Motor neuron (in vitro differentiated cells): ENCODE measurements at regions not wholly inside any gene's neighbourhood (a gene's known extent, or its start where the extent isn't known, plus 50 kb on each side); places are given as distances from the start of the nearest gene placed in this dataset.

Experiments used
- ATAC-seq, 8 experiments: fragments of 200-7000 bp; cut with Tn5 transposase; replicated peaks in 6 of 8; 2 replicates each; pipeline ENCODE4 v1.8.0; 2021; ENCODE audit warnings: mild to moderate bottlenecking in 8 of 8, moderate library complexity in 8 of 8
- H3K27ac ChIP-seq, 2 donors: fragments of 250-450 bp; sonication (Bioruptor Pico); 2 replicates each; pipeline ENCODE4 v1.9.0; 2021; ENCODE audit warnings: antibody characterized with exemption in 2 of 2, mild to moderate bottlenecking in 2 of 2, moderate library complexity in 1 of 2
- H3K4me1 ChIP-seq, 2 donors: fragments of 250-450 bp; sonication (Bioruptor Pico); replicated peaks in 1 of 2; 2 replicates each; pipeline ENCODE4 v1.6.1; 2021; ENCODE audit warnings: antibody characterized with exemption in 2 of 2, mild to moderate bottlenecking in 2 of 2, moderate library complexity in 1 of 2
- H3K4me3 ChIP-seq, 5 donors: fragments of 250-450 bp; sonication (Bioruptor Pico); 2 replicates each; pipeline ENCODE4 v1.9.0; 2021; ENCODE audit warnings: antibody characterized with exemption in 5 of 5, mild to moderate bottlenecking in 5 of 5, moderate library complexity in 4 of 5
- WGBS, 10 experiments: fragments of 450-650 bp; shearing (Covaris generic); methylation state at CpG; one replicate each; pipeline ENCODE4 v1.0.0; 2022; 5-methylcytosine and 5-hydroxymethylcytosine counted together
- in situ Hi-C, 9 experiments: fragments of 400-800 bp; cut with MboI; loops; one replicate each; pipeline ENCODE4 v1.15.0; 2021; ENCODE audit warnings: low sequenced_read_pairs in 9 of 9, low pct_unique_long_range_greater_than_20kb in 2 of 9; ENCODE audit not compliant: unreplicated experiment in 9 of 9

DNA sequence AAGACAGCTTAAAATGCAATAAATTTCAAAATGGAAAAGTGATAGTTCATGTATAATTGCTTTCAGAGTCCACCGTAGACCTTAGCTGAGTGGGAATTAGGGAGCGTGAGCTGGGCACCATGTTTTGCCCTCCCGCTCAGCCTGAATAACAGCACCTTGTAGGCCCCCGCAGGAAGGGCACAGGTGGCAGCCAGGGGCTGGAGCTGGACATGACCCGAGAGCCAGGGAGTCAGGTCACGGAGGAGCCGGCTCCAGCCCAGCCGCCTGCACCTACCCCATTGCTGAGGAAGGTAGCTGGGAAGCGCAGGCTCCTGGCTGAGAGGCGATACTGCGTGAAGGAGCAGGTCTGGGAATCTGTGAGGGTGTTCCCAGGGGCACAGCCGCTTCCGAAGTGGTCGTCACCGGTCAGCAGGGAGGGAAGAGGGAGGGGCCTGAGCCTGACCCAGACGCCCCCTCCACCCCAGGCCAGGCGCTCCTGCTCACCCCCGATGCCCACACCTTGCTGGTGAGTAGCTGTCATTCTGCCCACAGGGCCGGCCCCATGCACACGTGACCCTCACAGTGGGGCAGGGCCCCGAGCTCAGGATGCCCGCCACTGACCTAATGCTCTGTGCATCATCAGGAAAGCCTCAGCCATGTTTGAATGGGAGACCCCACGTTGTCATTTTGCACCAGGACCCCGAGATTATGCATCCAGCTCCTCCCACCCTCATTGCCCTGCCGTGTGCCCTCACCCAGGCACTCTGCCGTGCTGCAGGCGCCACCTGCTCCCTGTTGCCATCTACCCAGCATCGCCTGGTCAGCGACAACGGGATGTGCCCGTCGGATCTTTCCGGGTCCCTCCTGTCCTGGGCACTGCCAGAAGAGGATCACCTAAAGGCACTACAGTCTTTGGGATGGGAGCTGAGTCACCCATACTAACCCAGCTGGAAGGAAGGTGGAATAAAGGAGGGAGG lies 129.2 kb upstream of the TCERG1L start:
- ATAC-seq, result peak in 3 of 8 experiments; percentile 3 to 29 (median 18)
- 6 to 98% (median 88%) methylated on average over 2 to 10 of the region's 33 CpGs for WGBS, 10 experiments
- Histone ChIP-seq H3K4me1 (no peaks in the 10 kb centered on the region), H3K27ac (no peak overlapping the region), H3K4me3 (no peak overlapping the region)
- in situ Hi-C loops, result no loop called here

DNA sequence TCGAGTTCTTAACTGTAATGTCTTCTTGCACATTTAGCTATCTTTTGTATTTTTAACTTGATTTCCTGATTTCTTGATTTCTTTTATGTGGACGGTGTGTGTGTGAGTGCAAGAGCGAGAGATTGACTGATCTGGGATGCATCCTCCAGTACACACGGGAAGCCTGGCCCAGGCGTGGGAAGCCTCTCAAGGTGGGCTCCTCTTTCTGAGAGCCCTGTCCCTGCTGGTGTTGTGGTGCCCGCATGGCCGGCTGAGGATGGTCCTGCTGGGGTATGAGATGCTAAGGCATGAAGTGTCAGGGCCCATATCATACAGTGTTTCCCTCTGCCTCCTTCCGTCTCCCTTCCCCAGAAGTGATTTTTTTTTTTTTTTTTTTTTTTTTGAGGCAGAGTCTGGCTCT lies 130.8 kb upstream of the TCERG1L start:
- Histone ChIP-seq H3K4me3 (no peak overlapping the region), H3K27ac (no peak overlapping the region), H3K4me1 (no peaks in the 10 kb centered on the region)
- ATAC-seq, result no peak
- WGBS, 10 experiments, result 17 to 88% (median 68%) methylated on average over 1 to 7 of the region's 8 CpGs; no CpG with 5 or more reads in 2 of the 10 experiments
- in situ Hi-C loops, result no loop called here

DNA sequence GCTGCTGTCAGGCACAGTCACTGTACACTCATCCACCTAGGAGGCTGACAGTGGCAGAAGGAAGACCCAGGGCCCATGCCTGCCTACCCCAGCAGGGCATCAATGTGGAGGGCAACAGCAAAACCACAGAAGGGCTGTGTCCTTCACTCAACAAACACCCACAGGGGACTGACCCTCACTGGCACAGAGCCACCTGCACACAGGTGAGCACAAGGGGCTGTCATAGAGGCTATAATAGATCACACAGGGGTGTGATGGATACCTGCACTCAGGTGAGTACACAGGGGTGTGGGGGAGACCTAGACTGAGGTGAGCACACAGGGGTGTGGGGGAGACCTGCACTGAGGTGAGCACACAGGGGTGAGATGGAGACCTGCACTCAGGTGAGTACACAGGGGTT lies 132.8 kb upstream of the TCERG1L start:
- ATAC-seq, result no peak
- no peaks in the 10 kb centered on the region for H3K4me1 ChIP-seq
- no peak overlapping the region for H3K4me3 ChIP-seq
- no peak overlapping the region for H3K27ac ChIP-seq
- in situ Hi-C loops, result no loop called here

DNA sequence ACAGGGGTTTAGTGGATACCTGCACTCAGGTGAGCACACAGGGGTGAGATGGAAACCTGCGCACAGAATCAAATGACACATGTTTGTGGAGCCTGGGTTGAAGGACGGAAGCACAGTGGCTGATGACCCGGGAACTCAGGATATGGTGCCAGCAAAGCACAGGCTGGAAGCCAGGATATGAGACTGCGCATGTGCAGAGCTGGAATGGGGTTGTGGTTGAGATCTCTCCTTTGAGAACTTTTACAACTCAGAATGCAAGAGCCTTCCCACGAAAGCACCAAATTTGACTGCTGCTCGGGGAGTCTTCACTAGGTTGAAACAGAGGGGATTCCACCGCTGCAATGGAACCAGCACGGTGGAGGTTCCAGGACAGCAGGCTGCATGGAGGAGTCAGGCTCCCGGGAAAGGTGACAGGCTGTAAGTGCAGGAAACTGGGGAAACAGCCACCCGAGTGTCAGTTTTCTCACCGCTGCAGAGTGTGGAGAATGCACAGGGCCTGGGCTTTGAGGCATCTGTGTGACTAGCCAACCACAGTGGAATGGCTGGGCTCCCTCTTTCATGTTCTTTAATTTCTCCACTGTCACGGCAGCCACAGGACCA lies 133.4 kb upstream of the TCERG1L start:
- in situ Hi-C loops, result no loop called here
- no peak for ATAC-seq
- Histone ChIP-seq H3K4me1 (no peaks in the 10 kb centered on the region), H3K4me3 (no peak overlapping the region), H3K27ac (no peak overlapping the region)
- 18 to 93% (median 73%) methylated on average over 2 to 7 of the region's 12 CpGs; no CpG with 5 or more reads in 3 of the 10 experiments for WGBS, 10 experiments

DNA sequence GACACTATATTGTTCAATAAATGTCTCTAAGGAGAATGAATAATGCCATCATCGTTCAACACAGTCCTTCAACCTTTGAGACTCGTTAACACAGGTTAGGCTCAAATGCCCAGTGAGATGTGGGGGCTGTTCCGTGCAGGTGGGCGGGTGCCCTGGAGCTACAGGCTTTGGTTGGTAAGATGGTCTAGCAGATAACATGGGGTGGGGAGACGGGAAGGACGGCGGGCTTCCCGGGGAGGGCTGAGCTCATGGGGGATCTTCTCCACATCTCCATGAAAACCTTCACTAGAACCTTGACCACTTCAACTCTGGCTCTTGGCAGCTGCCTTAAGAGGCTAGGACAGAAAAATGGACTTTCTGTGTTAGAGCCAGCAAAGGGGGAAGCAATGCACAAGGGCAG lies 134.1 kb upstream of the TCERG1L start:
- Histone ChIP-seq H3K4me3 (no peak overlapping the region), H3K27ac (no peak overlapping the region), H3K4me1 (no peaks in the 10 kb centered on the region)
- 0 to 94% (median 44%) methylated on average over 1 to 3 of the region's 8 CpGs; no CpG with 5 or more reads in 7 of the 10 experiments for WGBS, 10 experiments
- ATAC-seq, result no peak
- in situ Hi-C loops, result no loop called here

DNA sequence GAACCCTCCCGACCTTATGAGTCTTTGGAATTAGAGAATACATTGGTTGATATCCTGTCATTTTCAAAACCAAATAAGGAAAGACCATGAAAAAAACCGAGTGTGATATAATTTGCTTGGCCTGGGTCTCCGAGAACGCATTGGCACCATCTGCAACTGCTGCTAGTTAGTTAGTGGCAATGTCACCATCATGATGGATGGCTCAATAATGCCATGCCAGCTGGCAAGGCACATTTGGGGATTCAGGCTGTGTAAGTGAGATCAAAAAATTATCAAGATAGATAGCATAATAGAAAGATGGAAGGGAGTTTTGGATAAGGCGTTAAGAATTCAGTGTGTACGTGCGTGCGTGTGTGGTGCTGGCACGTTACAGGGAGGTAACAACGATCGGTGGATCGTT lies 134.7 kb upstream of the TCERG1L start:
- in situ Hi-C loops, result no loop called here
- H3K27ac ChIP-seq, result no peak overlapping the region
- H3K4me3 ChIP-seq, result no peak overlapping the region
- WGBS, 10 experiments, result 41 to 100% (median 62%) methylated on average over 2 to 10 of the region's 12 CpGs; no CpG with 5 or more reads in 1 of the 10 experiments
- H3K4me1 ChIP-seq, result no peaks in the 10 kb centered on the region
- ATAC-seq, result no peak

DNA sequence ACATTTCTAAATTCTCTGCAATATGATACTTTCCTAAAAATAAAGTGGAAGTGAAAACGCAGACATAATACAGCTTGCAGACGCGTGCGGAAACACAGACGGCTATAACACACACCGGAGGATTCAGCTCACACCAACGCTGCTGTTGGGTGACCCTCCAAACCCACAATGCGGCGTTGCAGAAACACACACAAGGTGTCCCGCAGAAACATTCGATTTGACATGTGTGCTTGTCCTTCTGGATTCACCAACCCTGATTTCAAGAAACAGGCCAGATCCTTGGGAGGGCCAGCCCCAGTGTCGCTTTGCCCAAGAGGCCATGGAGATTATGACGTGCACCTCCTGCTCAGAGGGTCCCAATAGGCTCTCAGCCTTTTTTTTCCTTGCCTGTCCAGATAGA lies 136.7 kb upstream of the TCERG1L start:
- peaks cover 0 to 3% of the 10 kb centered on the region in 2 donors for H3K4me1 ChIP-seq
- no peak overlapping the region for H3K4me3 ChIP-seq
- H3K27ac ChIP-seq, result no peak overlapping the region
- WGBS, 10 experiments, result 0 to 93% (median 80%) methylated on average over 1 to 9 of the region's 13 CpGs; no CpG with 5 or more reads in 3 of the 10 experiments
- in situ Hi-C loops, result no loop called here
- ATAC-seq, result no peak

DNA sequence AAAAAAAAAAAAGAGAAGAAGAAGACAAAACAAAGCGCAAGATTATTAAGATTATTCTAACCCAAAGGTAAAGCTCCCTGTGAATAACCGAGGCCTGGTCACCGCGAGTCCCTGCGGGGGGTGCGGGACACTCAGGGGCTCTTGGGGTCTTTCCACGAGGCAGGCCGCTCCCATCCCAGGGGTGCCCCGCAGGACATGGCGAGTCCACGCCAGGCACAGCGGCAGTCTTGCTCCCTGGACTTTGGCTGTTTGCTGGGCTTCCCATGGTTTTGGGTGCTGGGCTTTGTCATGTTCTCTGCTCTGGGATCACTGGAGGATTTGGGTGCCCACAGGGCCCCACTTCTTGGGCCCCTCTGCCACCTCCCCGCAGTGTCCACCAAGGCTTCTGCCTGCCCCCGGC lies 137.4 kb upstream of the TCERG1L start:
- Histone ChIP-seq H3K27ac (no peak overlapping the region), H3K4me1 (peaks cover 0 to 9% of the 10 kb centered on the region in 2 donors), H3K4me3 (no peak overlapping the region)
- in situ Hi-C loops, result no loop called here
- no peak for ATAC-seq
- WGBS, 10 experiments, result 40 to 100% (median 93%) methylated on average over 1 to 5 of the region's 14 CpGs; no CpG with 5 or more reads in 3 of the 10 experiments

DNA sequence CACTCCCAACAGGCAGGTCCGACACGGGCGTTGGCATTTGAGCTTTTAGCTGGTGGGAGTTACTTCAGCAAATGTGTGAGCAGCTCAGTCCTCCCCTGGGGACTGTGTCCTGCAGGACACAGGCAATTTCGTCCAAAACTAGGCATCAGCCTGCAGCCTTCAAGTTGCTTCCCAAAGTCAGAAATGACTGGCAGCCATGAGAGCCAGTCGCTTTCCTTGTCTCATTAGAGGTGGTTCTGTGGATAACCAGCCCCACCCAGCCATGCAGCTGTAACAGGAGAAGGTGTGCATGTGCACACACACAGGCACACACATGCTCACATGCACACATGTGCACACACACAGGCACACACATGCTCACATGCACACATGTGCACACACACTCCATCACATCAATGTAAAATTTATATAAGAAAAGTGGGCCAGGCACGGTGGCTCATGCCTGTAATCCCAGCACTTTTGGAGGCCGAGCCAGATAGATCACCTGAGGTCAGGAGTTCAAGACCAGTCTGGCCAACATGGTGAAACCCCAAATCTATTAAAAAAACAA lies 138.8 kb upstream of the TCERG1L start:
- in situ Hi-C loops, result loop anchor here in 1 of 9 experiments (25.0 kb wide), 1 partner anchor 337 kb away; no protein-coding TSS in a partner anchor
- peaks cover 0 to 10% of the 10 kb centered on the region in 2 donors for H3K4me1 ChIP-seq
- ATAC-seq, result no peak
- H3K27ac ChIP-seq, result no peak overlapping the region
- 7 to 88% (median 40%) methylated on average over 1 to 6 of the region's 7 CpGs; no CpG with 5 or more reads in 2 of the 10 experiments for WGBS, 10 experiments
- no peak overlapping the region for H3K4me3 ChIP-seq

DNA sequence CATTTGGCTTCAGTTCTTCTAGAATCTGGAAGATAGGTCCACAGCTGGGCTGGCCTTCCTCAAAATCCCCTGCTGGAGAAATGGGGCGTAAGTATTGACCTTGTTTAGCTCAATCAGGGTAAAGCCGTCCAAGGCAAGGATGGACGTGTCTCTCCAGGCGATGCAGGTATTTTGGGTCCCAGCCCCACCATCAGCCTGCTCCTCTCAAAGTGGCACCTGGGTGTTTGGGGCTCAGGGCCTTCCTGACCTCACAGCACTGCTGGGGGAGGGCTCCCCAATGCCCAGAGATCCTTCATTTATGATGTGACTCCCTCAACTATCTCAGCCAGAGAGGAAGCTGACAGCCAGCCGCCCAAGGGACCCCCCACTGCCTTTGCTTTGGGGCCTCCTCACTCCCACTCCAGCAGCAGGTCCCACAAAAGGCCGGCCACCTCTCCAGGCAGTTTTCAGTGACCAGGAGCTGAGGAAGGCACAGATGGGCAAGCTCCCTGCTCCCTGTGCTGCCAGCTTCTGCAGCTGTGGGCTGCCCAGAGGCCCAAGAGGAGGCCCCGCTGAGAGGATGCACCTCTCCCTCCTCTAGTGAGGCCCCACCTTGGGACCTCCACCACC lies 140.0 kb upstream of the TCERG1L start:
- ATAC-seq, result no peak
- no peak overlapping the region for H3K27ac ChIP-seq
- H3K4me1 ChIP-seq, result peaks cover 0 to 11% of the 10 kb centered on the region in 2 donors
- no peak overlapping the region for H3K4me3 ChIP-seq
- WGBS, 10 experiments, result 51 to 92% (median 61%) methylated on average over 1 to 4 of the region's 7 CpGs; no CpG with 5 or more reads in 5 of the 10 experiments
- in situ Hi-C loops, result loop anchor here in 1 of 9 experiments (25.0 kb wide), 1 partner anchor 336 kb away; no protein-coding TSS in a partner anchor

DNA sequence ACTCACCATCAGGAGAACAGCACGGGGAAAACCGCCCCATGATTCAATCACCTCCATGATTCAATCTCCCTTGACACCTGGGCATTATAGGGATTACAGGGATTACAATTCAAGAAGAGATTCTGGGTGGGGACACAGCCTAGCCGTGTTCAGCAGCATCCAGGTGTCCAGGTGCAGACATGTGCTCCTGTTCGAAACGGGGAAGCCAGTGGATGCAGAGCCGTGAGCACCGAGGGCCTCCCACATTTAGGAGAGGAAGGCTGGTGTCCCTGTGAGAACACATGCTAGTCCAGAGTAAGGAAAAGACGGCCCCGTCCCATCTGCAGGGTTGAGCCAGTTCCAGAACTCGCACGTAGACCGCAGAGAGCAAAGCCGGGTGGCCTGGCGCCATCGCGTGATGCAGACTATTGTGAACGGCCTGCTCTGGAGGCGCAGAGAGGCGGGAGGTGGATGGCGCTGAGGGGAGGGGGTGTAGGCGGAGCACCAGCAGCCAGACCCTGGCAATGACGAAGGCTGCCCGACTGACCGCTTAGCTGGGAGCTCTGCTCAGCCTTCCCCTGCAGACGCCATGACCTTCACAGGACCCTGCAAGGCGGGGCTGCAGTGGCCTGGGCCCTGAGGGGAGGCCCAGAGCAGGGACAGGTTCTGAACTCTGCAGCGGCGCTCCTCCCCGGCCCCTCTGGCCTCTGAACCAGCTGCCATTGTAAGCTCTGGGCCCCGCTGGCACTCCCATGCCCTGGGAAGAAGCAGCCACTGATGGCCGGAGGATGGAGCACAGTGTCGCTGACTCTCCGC lies 141.6 kb upstream of the TCERG1L start:
- peaks cover 0 to 15% of the 10 kb centered on the region in 2 donors for H3K4me1 ChIP-seq
- peak overlapping the region in 1 of 2 donors; percentile 69 for H3K27ac ChIP-seq
- 0 to 80% (median 61%) methylated on average over 1 to 8 of the region's 33 CpGs; no CpG with 5 or more reads in 4 of the 10 experiments for WGBS, 10 experiments
- H3K4me3 ChIP-seq, result peak overlapping the region in 2 of 5 donors; percentile 1 to 7
- peak in 5 of 8 experiments; percentile 12 to 87 (median 85) for ATAC-seq
- in situ Hi-C loops, result loop anchor here in 1 of 9 experiments (25.0 kb wide), 1 partner anchor 334 kb away; no protein-coding TSS in a partner anchor
